Fibroblast of the aortic adventitia (primary cell): ENCODE measurements at regions not wholly inside any gene's neighbourhood (a gene's known extent, or its start where the extent isn't known, plus 50 kb on each side); places are given as distances from the start of the nearest gene placed in this dataset.

Source experiments
- DNase-seq: peaks from one replicate; pipeline ENCODE4 v3.0.0-alpha.2; 2010; ENCODE audit warnings: low read depth
- H3K4me3 ChIP-seq: 2 replicates; pipeline ENCODE4 v1.5.1; 2011; ENCODE audit warnings: low read depth, mild to moderate bottlenecking, control low read depth, low read length, moderate library complexity
- CTCF ChIP-seq: IDR thresholded peaks from 2 replicates; pipeline ENCODE4 v1.5.1; 2011; ENCODE audit warnings: mild to moderate bottlenecking, low read length, control low read depth, inconsistent platforms; ENCODE audit not compliant: insufficient read depth

GRCh38 chr5:128649192-128649591 is 111.1 kb upstream of the FBN2 start:
- H3K4me3 ChIP-seq: no peak overlapping the region
- no peak for TF ChIP-seq CTCF
- peak; percentile 75 for DNase-seq

- TF ChIP-seq CTCF: no peak
- H3K4me3 ChIP-seq: no peak overlapping the region
- DNase-seq: no peak
These were observed 125.0 kb upstream of the FBN2 start for GRCh38 chr5:128662997-128663396.

- DNase-seq: no peak
- no peak for TF ChIP-seq CTCF
These were observed 127.8 kb upstream of the FBN2 start for GRCh38 chr5:128665747-128666355.

GRCh38 chr5:128667152-128667551 is 129.1 kb upstream of the FBN2 start:
- H3K4me3 ChIP-seq: no peak overlapping the region
- no peak for DNase-seq
- no peak for TF ChIP-seq CTCF

More at GRCh38 chr5:128665747-128666355, 127.8 kb upstream of the FBN2 start:
- no peak overlapping the region for H3K4me3 ChIP-seq

- H3K4me3 ChIP-seq: no peak overlapping the region
- no peak for TF ChIP-seq CTCF
- DNase-seq: no peak
These were observed 129.7 kb upstream of the FBN2 start for GRCh38 chr5:128667751-128668150.

GRCh38 chr5:128668921-128669320 is 130.9 kb upstream of the FBN2 start:
- no peak for DNase-seq

More at GRCh38 chr5:128668921-128669320, 130.9 kb upstream of the FBN2 start:
- H3K4me3 ChIP-seq: no peak overlapping the region
- TF ChIP-seq CTCF: no peak
